ENCODE measurements at regions not wholly inside any gene's neighbourhood (a gene's known extent, or its start where the extent isn't known, plus 50 kb on each side); places are given as distances from the start of the nearest gene placed in this dataset.
A peak's percentile ranks its signal among the peaks of the same experiment; 100 is the strongest.

- DNase-seq, result no peak
Observed at GRCh38 chr11:114758627-114759026, 80.3 kb downstream of the NXPE2 start.

GRCh38 chr11:114762408-114762807 lies 84.1 kb downstream of the NXPE2 start:
- DNase-seq, result peak in 1 of 2 donors; percentile 25

GRCh38 chr11:114764563-114764962 lies 86.2 kb downstream of the NXPE2 start:
- DNase-seq, result no peak

- DNase-seq, result no peak
Observed at GRCh38 chr11:114771172-114771571, 92.8 kb downstream of the NXPE2 start.

GRCh38 chr11:114773541-114774338 lies 95.4 kb downstream of the NXPE2 start:
- DNase-seq, result no peak

GRCh38 chr11:114774599-114775361 lies 96.5 kb downstream of the NXPE2 start:
- peak; percentile 53 to 54 for DNase-seq

- no peak for DNase-seq
Observed at GRCh38 chr11:114775875-114776621, 97.7 kb downstream of the NXPE2 start.

- DNase-seq, result no peak
Observed at GRCh38 chr11:114776956-114777355, 98.6 kb downstream of the NXPE2 start.

GRCh38 chr11:114779189-114779588 lies 100.9 kb downstream of the NXPE2 start:
- no peak for DNase-seq

- no peak for DNase-seq
Observed at GRCh38 chr11:114782650-114783310, 104.5 kb downstream of the NXPE2 start.

- no peak for DNase-seq
Observed at GRCh38 chr11:114783805-114784204, 105.5 kb downstream of the NXPE2 start.

GRCh38 chr11:114784216-114784615 lies 105.9 kb downstream of the NXPE2 start:
- no peak for DNase-seq

- no peak for DNase-seq
Observed at GRCh38 chr11:114784891-114785290, 106.6 kb downstream of the NXPE2 start.

- no peak for DNase-seq
Observed at GRCh38 chr11:114785820-114786219, 107.5 kb downstream of the NXPE2 start.

- no peak for DNase-seq
Observed at GRCh38 chr11:114787126-114787525, 108.8 kb downstream of the NXPE2 start.

- DNase-seq, result no peak
Observed at GRCh38 chr11:114790910-114791309, 112.6 kb downstream of the NXPE2 start.

- DNase-seq, result no peak
Observed at GRCh38 chr11:114794048-114794684, 115.8 kb downstream of the NXPE2 start.

GRCh38 chr11:114796954-114797721 lies 118.8 kb downstream of the NXPE2 start:
- DNase-seq, result no peak

- DNase-seq, result no peak
Observed at GRCh38 chr11:114799476-114799875, 121.1 kb downstream of the NXPE2 start.

GRCh38 chr11:114801773-114802172 lies 123.4 kb downstream of the NXPE2 start:
- no peak for DNase-seq

GRCh38 chr11:114802878-114803277 lies 124.6 kb downstream of the NXPE2 start:
- DNase-seq, result no peak

Data from hippocampal formation (tissue), 2 donors.